ENCODE measurements at regions not wholly inside any gene's neighbourhood (a gene's known extent, or its start where the extent isn't known, plus 50 kb on each side); places are given as distances from the start of the nearest gene placed in this dataset.

DNA sequence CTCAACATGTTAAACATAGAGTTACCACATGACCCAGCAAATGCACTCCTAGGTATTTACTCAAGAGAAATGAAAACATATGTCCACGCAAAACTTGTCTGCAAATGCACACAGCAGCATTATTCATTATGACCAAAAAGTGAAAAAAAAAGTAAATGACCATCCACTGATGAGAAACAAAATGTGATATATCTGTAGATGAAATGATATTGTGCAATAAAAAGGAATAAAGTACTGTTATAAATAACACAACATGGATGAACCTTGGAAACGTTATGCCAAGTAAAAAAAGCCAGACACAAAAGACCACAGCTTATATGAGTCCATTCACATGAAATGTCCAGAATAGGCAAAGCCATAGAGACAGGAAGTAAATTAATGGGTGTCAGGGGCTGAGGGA, 61.4 kb upstream of the SKAP2 start:
- TF ChIP-seq FOXP1 (CRISPR knock-in tag; IDR thresholded peaks at IDR 0.05; ENCODE audit: borderline replicate concordance) = no peak
- TF ChIP-seq, protein P1, sequence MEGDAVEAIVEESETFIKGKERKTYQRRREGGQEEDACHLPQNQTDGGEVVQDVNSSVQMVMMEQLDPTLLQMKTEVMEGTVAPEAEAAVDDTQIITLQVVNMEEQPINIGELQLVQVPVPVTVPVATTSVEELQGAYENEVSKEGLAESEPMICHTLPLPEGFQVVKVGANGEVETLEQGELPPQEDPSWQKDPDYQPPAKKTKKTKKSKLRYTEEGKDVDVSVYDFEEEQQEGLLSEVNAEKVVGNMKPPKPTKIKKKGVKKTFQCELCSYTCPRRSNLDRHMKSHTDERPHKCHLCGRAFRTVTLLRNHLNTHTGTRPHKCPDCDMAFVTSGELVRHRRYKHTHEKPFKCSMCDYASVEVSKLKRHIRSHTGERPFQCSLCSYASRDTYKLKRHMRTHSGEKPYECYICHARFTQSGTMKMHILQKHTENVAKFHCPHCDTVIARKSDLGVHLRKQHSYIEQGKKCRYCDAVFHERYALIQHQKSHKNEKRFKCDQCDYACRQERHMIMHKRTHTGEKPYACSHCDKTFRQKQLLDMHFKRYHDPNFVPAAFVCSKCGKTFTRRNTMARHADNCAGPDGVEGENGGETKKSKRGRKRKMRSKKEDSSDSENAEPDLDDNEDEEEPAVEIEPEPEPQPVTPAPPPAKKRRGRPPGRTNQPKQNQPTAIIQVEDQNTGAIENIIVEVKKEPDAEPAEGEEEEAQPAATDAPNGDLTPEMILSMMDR (IDR thresholded peaks at IDR 0.05) = no peak
- TF ChIP-seq RORB (CRISPR knock-in tag; IDR thresholded peaks at IDR 0.05) = no peak
- TF ChIP-seq, protein P2, sequence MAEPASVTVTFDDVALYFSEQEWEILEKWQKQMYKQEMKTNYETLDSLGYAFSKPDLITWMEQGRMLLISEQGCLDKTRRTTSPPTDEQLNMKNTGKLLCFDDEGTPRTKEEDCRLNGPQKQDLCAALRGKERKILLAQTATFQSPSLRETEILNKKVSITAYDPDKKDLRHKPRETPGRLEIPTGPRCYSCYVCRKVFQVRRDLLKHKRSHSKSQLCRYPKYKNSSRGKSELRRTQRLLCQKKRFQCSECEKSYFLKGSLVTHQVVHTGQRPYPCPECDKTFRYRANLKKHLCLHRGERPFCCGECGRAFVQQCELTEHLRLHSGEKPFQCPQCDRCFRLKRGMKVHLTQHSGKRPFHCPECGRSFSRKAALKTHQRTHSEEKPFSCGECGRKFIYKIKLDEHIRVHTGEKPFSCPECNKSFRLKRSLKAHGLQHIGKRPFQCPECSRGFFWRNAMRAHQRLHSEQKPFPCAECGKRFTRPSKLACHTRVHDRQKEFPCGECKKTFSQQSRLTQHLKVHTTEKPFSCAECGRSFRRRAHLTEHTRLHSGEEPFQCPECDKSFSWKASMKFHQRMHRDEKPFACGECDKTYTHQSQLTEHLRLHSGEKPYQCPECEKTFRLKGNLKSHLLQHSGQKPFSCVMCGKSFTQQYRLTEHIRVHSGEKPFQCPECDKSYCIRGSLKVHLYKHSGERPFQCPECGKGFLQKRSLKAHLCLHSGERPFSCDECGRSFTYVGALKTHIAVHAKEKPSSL (CRISPR knock-in tag; conservative IDR thresholded peaks at IDR 0.05) = no peak
- TF ChIP-seq, protein P3, sequence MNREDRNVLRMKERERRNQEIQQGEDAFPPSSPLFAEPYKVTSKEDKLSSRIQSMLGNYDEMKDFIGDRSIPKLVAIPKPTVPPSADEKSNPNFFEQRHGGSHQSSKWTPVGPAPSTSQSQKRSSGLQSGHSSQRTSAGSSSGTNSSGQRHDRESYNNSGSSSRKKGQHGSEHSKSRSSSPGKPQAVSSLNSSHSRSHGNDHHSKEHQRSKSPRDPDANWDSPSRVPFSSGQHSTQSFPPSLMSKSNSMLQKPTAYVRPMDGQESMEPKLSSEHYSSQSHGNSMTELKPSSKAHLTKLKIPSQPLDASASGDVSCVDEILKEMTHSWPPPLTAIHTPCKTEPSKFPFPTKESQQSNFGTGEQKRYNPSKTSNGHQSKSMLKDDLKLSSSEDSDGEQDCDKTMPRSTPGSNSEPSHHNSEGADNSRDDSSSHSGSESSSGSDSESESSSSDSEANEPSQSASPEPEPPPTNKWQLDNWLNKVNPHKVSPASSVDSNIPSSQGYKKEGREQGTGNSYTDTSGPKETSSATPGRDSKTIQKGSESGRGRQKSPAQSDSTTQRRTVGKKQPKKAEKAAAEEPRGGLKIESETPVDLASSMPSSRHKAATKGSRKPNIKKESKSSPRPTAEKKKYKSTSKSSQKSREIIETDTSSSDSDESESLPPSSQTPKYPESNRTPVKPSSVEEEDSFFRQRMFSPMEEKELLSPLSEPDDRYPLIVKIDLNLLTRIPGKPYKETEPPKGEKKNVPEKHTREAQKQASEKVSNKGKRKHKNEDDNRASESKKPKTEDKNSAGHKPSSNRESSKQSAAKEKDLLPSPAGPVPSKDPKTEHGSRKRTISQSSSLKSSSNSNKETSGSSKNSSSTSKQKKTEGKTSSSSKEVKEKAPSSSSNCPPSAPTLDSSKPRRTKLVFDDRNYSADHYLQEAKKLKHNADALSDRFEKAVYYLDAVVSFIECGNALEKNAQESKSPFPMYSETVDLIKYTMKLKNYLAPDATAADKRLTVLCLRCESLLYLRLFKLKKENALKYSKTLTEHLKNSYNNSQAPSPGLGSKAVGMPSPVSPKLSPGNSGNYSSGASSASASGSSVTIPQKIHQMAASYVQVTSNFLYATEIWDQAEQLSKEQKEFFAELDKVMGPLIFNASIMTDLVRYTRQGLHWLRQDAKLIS (CRISPR knock-in tag; IDR thresholded peaks at IDR 0.05; ENCODE audit: borderline replicate concordance) = no peak
- TF ChIP-seq ZNF138 (CRISPR knock-in tag; conservative IDR thresholded peaks at IDR 0.05) = no peak
- TF ChIP-seq, protein P4, sequence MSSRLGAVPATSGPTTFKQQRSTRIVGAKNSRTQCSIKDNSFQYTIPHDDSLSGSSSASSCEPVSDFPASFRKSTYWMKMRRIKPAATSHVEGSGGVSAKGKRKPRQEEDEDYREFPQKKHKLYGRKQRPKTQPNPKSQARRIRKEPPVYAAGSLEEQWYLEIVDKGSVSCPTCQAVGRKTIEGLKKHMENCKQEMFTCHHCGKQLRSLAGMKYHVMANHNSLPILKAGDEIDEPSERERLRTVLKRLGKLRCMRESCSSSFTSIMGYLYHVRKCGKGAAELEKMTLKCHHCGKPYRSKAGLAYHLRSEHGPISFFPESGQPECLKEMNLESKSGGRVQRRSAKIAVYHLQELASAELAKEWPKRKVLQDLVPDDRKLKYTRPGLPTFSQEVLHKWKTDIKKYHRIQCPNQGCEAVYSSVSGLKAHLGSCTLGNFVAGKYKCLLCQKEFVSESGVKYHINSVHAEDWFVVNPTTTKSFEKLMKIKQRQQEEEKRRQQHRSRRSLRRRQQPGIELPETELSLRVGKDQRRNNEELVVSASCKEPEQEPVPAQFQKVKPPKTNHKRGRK (CRISPR knock-in tag; IDR thresholded peaks at IDR 0.05; ENCODE audit: borderline replicate concordance) = no peak
